RPMI7951 (cell line): ENCODE measurements at regions not wholly inside any gene's neighbourhood (a gene's known extent, or its start where the extent isn't known, plus 50 kb on each side); places are given as distances from the start of the nearest gene placed in this dataset.
"Not testable (repeated sequence)": the region's sequence is repeated elsewhere in the genome, so short reads cannot be mapped to it uniquely, and the experiment has no call there.

Experiments
- DNase-seq: peaks from one replicate; pipeline ENCODE4 v3.0.0-alpha.2; 2012; ENCODE audit warnings: low read depth

- peak; percentile 10 for DNase-seq
Observed at GRCh38 chr9:42239445-42240260, 56.2 kb downstream of the SPATA31A6 start.

- peak; percentile 34 for DNase-seq
Observed at GRCh38 chr9:42240261-42240579, 56.8 kb downstream of the SPATA31A6 start.

GRCh38 chr9:42243211-42243610 is 59.8 kb downstream of the SPATA31A6 start:
- not testable (repeated sequence) for DNase-seq

GRCh38 chr9:42243822-42244221 is 60.4 kb downstream of the SPATA31A6 start:
- DNase-seq: not testable (repeated sequence)

- not testable (repeated sequence) for DNase-seq
Observed at GRCh38 chr9:42268729-42269128, 85.3 kb downstream of the SPATA31A6 start.

GRCh38 chr9:42269171-42269570 is 85.7 kb downstream of the SPATA31A6 start:
- not testable (repeated sequence) for DNase-seq

GRCh38 chr9:42273191-42273590 is 89.7 kb downstream of the SPATA31A6 start:
- not testable (repeated sequence) for DNase-seq

- no peak for DNase-seq
Observed at GRCh38 chr9:42275141-42275540, 91.7 kb downstream of the SPATA31A6 start.

GRCh38 chr9:42282531-42283178 is 99.2 kb downstream of the SPATA31A6 start:
- DNase-seq: not testable (repeated sequence)

- DNase-seq: not testable (repeated sequence)
Observed at GRCh38 chr9:42283179-42283543, 99.7 kb downstream of the SPATA31A6 start.

GRCh38 chr9:42286145-42286845 is 102.8 kb downstream of the SPATA31A6 start:
- DNase-seq: not testable (repeated sequence)

- not testable (repeated sequence) for DNase-seq
Observed at GRCh38 chr9:42288002-42288864, 104.8 kb downstream of the SPATA31A6 start.

GRCh38 chr9:42288865-42289229 is 105.4 kb downstream of the SPATA31A6 start:
- DNase-seq: not testable (repeated sequence)

- DNase-seq: not testable (repeated sequence)
Observed at GRCh38 chr9:42300124-42300523, 116.7 kb downstream of the SPATA31A6 start.

- not testable (repeated sequence) for DNase-seq
Observed at GRCh38 chr9:42306625-42307024, 123.2 kb downstream of the SPATA31A6 start.

GRCh38 chr9:42307449-42307848 is 124.0 kb downstream of the SPATA31A6 start:
- not testable (repeated sequence) for DNase-seq

GRCh38 chr9:42310972-42311371 is 127.5 kb downstream of the SPATA31A6 start:
- DNase-seq: not testable (repeated sequence)

- not testable (repeated sequence) for DNase-seq
Observed at GRCh38 chr9:42316026-42316425, 132.6 kb downstream of the SPATA31A6 start.

- DNase-seq: not testable (repeated sequence)
Observed at GRCh38 chr9:42317677-42318076, 134.2 kb downstream of the SPATA31A6 start.

- not testable (repeated sequence) for DNase-seq
Observed at GRCh38 chr9:42323084-42323809, 139.8 kb downstream of the SPATA31A6 start.

- DNase-seq: not testable (repeated sequence)
Observed at GRCh38 chr9:42325142-42325541, 141.7 kb downstream of the SPATA31A6 start.
